Astrocyte (in vitro differentiated cells and primary cell): ENCODE measurements at regions not wholly inside any gene's neighbourhood (a gene's known extent, or its start where the extent isn't known, plus 50 kb on each side); places are given as distances from the start of the nearest gene placed in this dataset.

ENCODE experiments used
- CTCF ChIP-seq: IDR thresholded peaks from 2 replicates; pipeline ENCODE4 v1.5.1; 2011; ENCODE audit warnings: low read depth, mild to moderate bottlenecking, inconsistent platforms, low read length, moderate library complexity; ENCODE audit not compliant: insufficient read depth
- EZH2 ChIP-seq: IDR thresholded peaks from 2 replicates; pipeline ENCODE4 v1.6.1; 2012; ENCODE audit warnings: mild to moderate bottlenecking, low read length, inconsistent platforms; ENCODE audit not compliant: insufficient read depth

DNA sequence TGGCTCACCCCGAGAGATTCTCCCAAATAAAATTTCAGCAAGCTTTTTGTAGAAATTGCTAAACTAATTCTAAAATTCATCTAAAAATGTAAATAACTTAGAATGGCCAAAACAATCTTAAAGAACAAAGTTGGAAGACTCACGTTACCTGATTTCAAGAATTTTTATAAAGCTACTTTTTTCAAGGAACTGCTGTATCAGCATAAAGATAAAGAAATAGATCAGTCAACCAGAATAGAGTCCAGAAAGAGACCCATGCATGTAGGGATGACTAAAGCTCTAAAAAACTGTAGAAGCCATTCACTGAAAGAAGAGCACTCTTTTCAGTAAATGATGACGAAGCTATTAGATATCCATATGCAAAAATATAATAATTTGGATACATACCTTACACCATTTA is 652.1 kb downstream of the TBC1D32 start:
- TF ChIP-seq CTCF (no peak), EZH2 (no peak)
